ENCODE measurements at regions not wholly inside any gene's neighbourhood (a gene's known extent, or its start where the extent isn't known, plus 50 kb on each side); places are given as distances from the start of the nearest gene placed in this dataset.

DNA sequence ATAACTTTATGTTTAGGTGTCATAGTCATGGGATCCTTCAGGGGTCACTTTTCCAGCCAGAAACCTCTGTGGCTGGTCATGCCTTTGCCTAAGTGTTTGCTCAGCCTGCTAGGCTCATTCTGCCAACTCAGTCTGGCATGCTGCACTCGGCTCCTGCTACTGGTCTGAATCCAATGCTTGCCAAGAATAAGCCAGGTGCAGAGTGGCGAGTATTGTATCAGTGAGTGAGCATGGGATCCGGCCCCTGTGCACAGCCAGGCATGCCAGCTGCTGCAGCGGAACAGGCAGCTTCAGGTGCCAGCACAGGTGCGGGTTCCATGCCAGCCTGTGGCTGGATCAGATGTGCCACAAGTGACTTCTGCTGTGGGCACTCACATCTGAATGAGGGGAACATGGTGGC lies 1269.3 kb upstream of the CNTN5 start:
- TF ChIP-seq, protein P1, sequence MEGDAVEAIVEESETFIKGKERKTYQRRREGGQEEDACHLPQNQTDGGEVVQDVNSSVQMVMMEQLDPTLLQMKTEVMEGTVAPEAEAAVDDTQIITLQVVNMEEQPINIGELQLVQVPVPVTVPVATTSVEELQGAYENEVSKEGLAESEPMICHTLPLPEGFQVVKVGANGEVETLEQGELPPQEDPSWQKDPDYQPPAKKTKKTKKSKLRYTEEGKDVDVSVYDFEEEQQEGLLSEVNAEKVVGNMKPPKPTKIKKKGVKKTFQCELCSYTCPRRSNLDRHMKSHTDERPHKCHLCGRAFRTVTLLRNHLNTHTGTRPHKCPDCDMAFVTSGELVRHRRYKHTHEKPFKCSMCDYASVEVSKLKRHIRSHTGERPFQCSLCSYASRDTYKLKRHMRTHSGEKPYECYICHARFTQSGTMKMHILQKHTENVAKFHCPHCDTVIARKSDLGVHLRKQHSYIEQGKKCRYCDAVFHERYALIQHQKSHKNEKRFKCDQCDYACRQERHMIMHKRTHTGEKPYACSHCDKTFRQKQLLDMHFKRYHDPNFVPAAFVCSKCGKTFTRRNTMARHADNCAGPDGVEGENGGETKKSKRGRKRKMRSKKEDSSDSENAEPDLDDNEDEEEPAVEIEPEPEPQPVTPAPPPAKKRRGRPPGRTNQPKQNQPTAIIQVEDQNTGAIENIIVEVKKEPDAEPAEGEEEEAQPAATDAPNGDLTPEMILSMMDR (IDR thresholded peaks at IDR 0.05): no peak
- TF ChIP-seq EZH2 (IDR thresholded peaks at IDR 0.05): no peak
- no peak for TF ChIP-seq EZH2phosphoT487 (IDR thresholded peaks at IDR 0.05)
